GM19035 (cell line): ENCODE measurements at regions not wholly inside any gene's neighbourhood (a gene's known extent, or its start where the extent isn't known, plus 50 kb on each side); places are given as distances from the start of the nearest gene placed in this dataset.
"Not testable (repeated sequence)": the region's sequence is repeated elsewhere in the genome, so short reads cannot be mapped to it uniquely, and the experiment has no call there.

Source experiments
- ATAC-seq: cut with Tn5 transposase; IDR thresholded peaks from one replicate; pipeline ENCODE4 v1.9.1; 2021; ENCODE audit not compliant: unreplicated experiment

- no peak for ATAC-seq
Measured at GRCh38 chr6:140790109-140790508, 1342.6 kb upstream of the GJE1 start.

DNA sequence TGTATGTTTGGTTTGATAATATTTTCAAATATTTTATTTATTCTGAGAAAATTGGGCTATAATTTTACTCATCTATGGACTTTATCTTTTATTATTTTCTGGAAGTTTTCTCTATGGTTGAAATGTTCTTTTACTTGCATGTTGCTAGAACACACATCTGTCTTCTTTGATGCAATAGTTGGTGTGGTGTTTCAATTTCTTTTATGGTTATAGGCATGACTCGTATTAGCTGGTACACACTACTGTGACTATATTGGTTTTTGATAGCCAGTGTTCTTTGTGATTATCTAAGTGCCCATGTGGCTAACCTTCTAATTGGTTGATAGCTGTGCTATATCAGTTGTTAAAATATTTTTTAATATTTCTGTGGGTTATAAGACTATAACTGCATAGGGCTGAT is 1343.3 kb upstream of the GJE1 start:
- ATAC-seq: no peak

DNA sequence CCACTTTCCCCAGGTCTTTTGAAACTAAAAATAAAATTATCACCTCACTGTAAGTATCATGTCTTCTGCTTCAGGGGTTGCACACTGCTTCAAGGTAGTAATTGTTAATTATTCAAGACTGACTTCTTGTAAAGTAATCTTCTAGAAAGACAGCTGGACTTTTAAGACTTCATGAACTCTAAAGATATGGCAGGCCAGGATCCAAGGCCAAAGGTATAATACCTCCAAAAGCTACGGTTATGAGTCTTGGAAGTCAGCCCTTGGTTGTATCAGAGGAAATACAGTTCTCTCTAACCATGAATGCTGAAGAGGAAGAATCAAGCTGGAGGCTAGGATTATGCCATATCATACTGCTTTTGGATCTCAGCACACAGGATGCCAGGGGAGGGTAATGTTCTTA is 1346.8 kb upstream of the GJE1 start:
- ATAC-seq: no peak

GRCh38 chr6:140784573-140784972 is 1348.2 kb upstream of the GJE1 start:
- no peak for ATAC-seq

DNA sequence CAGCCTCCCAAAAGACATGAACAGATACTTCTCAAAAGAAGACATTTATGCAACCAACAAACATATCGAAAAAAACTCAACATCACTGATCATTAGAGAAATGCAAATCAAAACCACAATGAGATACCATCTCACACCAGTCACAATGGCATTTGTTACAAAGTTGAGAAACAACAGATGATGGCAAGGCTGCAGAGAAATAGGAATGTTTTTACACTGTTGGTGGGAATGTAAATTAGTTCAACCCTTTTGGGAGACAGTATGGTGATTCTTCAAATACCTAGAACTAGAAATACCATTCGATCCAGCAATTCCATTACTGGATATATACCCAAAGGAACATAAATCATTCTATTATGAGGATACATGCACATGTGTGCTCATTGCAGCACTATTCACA is 1349.2 kb upstream of the GJE1 start:
- not testable (repeated sequence) for ATAC-seq

DNA sequence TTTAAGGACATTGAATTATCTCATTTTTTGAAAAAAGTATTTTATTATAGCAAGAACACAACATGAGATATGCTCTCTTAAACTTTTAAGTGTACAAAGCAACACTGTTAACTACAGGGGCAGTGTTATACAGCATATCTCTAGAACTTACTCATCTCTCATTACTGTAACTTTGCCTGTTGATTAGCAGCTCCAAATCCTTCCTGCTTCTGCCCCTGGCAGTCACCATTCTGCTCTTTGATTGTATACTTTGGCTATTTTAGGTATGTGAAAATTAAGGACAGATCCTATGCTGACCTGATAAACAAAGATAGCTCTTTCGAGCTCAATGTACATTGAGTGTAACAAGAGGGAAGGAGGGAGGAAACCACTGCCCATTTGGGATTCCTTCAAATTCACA is 1349.8 kb upstream of the GJE1 start:
- no peak for ATAC-seq

DNA sequence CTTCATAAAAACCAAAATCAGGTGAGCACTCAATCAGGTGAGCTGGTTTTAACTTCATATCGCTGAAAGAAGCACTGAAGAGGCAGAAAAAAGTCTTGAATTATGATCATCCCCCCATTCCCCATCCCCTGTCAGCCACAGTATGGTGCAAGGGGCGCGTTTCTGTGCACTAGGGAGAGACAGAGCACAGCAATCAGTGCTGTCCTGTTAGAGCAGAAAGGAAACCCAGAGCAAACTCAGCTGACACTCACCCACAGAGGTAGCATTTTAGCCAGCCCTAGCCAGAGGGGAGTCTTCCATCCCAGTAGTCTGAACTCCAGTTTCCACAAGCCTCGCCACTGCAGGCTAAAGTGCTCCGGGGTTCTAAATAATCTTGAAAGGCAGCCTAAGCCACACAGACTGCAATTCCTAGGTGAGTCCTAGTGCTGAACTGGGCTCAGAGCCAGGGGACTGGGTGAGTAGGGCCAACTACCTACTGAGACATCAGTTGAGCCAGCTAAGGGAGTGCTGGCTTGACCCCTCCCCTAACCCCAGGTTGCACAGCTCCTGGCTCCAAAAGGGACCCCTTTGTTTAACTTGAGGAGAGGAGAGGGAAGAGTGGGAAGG is 1352.6 kb upstream of the GJE1 start:
- ATAC-seq: no peak

- ATAC-seq: no peak
Measured at GRCh38 chr6:140779341-140779740, 1353.4 kb upstream of the GJE1 start.

DNA sequence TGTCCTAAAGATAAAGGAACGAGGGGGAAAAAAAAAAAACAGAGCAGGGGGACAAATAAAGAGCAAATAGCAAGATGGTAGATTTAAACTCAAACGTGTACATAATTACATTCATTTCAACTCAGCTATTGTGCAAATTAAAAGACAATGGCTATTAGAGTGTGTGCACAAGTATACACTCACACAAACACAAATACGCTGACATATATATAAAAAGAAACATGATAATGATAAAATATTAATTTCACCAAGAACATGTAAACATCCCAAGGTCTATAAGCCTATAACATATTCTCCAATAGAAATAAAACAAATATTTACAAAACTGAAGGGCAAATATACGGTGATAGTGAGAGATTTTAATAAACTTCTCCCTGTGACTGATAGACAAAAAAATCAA is 1354.9 kb upstream of the GJE1 start:
- no peak for ATAC-seq

DNA sequence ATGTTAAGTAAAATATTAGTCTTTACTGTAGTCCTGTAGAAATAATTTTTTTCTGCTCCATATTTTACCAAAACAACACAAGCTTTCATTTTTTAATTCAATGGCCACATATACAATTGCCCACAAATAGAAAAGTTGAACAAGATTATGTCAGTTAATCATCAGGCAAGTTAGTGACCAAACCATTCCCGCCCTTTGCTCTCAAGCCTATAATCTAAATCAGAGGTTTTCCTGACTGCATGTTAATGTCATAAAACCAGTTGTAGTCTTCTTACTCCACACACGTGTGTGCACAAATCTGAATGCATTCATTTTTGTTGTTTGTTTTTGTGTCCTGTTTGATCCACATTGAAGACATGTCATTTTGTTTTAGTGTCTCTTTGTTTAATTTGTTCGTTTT is 1357.7 kb upstream of the GJE1 start:
- ATAC-seq: no peak

- peak; percentile 99 for ATAC-seq
Measured at GRCh38 chr6:140774080-140774505, 1358.6 kb upstream of the GJE1 start.

DNA sequence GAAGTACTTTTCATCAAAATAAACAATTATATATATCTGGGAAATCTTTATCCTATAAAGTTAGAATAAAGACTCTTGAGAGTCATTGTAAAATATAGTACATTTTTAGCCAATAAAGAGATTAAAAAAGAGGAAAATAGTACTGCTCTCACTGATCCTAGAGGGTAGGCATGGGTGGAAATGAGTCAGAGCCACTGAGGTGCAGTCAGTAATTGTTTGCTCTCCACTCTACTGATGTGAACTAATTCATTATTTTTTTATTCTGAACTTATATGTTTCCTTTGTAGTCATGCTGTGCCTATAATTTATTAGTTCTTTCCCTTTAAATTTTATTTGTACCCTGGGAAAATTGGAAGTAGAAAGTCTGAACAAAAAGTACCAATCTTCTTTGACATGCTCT is 1359.4 kb upstream of the GJE1 start:
- no peak for ATAC-seq

GRCh38 chr6:140772576-140772975 is 1360.1 kb upstream of the GJE1 start:
- ATAC-seq: no peak

- ATAC-seq: no peak
Measured at GRCh38 chr6:140768133-140768532, 1364.6 kb upstream of the GJE1 start.

DNA sequence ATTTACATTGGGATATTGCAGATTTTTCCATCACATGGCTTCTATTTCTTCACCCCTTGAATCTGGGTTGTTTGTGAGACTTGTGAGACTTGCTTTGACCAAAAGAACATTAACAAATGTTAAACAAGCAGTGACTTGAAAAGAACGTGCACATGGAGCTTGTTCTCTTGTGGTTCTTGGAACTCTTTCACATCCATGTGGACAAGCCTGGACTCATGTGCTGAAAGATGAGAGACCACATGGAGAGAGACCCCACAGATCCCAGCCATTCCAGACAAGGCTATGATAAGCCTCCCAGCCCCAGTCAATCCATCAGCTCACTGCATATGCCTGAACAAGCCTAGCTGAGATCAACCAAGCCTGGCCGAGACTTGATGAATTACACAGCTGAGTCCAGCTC is 1365.7 kb upstream of the GJE1 start:
- ATAC-seq: no peak

GRCh38 chr6:140758169-140758877 is 1374.4 kb upstream of the GJE1 start:
- no peak for ATAC-seq

DNA sequence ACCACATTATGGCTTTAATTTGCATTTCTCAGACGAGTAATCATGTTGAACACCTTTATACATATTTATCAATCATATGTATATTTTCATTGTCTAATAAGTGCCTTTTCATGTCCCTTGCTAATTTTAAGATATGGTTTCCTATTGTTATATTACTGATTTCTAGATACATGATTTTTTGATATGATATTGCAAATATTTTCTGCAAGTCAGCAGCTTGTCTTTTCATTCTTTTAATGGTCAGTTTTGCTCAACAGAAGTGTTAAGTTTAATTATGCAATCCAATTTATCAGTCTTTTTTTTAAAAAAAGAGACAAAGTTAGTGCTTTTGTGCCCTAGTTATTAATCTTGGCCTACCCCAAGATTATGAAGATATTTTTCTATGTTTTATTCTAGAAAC is 1377.8 kb upstream of the CITED2 start:
- ATAC-seq: no peak

GRCh38 chr6:140747114-140747513 is 1372.7 kb upstream of the CITED2 start:
- no peak for ATAC-seq

GRCh38 chr6:140744659-140745320 is 1370.3 kb upstream of the CITED2 start:
- ATAC-seq: peak; percentile 88

DNA sequence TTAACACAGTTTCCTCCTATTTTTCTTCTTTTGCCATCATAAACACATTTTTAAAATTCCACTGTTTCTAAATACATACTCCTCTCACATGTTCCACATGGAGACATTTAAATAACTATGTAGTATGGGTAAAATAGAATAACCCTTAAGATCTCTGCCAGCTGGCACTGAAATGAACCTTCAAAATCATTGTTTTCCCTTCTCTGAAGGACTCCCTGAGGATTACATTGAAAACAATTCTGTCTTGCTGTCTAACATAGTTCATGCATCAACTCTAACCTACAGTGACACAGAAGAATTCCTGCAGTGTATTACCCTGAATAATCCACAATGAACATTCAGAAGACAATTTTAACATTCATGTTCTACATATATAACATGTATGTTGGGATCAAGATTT is 1361.8 kb upstream of the CITED2 start:
- ATAC-seq: no peak

DNA sequence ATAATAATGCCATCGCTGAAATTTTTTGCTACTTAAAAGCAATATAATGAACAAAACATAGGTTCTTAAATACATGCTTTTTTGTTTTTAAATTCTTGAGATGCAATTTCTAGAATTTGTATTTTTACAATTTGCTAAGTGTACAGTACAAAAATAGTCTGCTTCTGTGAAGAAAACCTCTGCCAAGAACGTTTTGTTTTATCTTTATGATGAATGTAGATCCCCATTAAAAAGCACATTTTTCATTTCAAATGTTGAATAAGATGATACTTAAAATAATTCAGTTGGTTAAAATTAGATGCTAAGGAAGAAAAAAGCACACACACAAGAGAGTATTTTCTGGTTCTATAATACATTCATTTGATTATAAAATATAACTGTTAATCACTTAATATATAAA is 1358.5 kb upstream of the CITED2 start:
- no peak for ATAC-seq

GRCh38 chr6:140732155-140732554 is 1357.7 kb upstream of the CITED2 start:
- ATAC-seq: no peak
